OCI-LY7 (cell line): ENCODE measurements at regions not wholly inside any gene's neighbourhood (a gene's known extent, or its start where the extent isn't known, plus 50 kb on each side); places are given as distances from the start of the nearest gene placed in this dataset.

Experiments
- BruUV-seq: library from RNA; stranded (reverse); fragments of 400-500 nt; replicated peaks from 2 replicates; lab custom pipeline; 2021; lab: Mats Ljungman, UMichigan
- CTCF ChIA-PET: fragments of 300-600 bp; sonication (Branson Sonifier 250); formaldehyde crosslinking; loops from one replicate; lab custom pipeline; 2022; ENCODE audit warnings: antibody characterized with exemption; ENCODE audit not compliant: unreplicated experiment; lab: Charles Lee
- POLR2A ChIA-PET: fragments of 300-600 bp; sonication (Branson Sonifier 250); formaldehyde crosslinking; loops from one replicate; lab custom pipeline; 2022; ENCODE audit warnings: antibody characterized with exemption; lab: Charles Lee
- DNase-seq: peaks from one replicate; pipeline ENCODE4 v3.0.0-alpha.2; 2015; ENCODE audit warnings: low spot score
- H2AFZ ChIP-seq: fragments of 200-600 bp; sonication (generic), shearing (Covaris generic); 2 replicates; pipeline ENCODE4 v1.6.1; 2014; ENCODE audit warnings: mild to moderate bottlenecking, antibody characterized with exemption, low read length, moderate library complexity
- H3K27ac ChIP-seq: fragments of 200-600 bp; sonication (generic); 2 replicates; pipeline ENCODE4 v1.5.1; 2014; ENCODE audit warnings: mixed run types, low read depth, mild to moderate bottlenecking, moderate library complexity, low read length, inconsistent platforms; ENCODE audit not compliant: poor library complexity, severe bottlenecking
- H3K36me3 ChIP-seq: fragments of 200-600 bp; sonication (generic); 2 replicates; pipeline ENCODE4 v1.6.1; 2014; ENCODE audit warnings: mild to moderate bottlenecking, antibody characterized with exemption, low read length, moderate library complexity, mixed read lengths; ENCODE audit not compliant: insufficient read depth
- H3K4me1 ChIP-seq: fragments of 200-600 bp; sonication (generic); 2 replicates; pipeline ENCODE4 v1.5.1; 2014; ENCODE audit warnings: mild to moderate bottlenecking, low read length; ENCODE audit not compliant: insufficient read depth, poor library complexity, severe bottlenecking
- H3K4me2 ChIP-seq: fragments of 200-600 bp; sonication (generic); 2 replicates; pipeline ENCODE4 v1.6.1; 2014; ENCODE audit warnings: mild to moderate bottlenecking, low read length
- H3K4me3 ChIP-seq: fragments of 200-600 bp; sonication (generic); 2 replicates; pipeline ENCODE4 v1.5.1; 2014; ENCODE audit warnings: mild to moderate bottlenecking, low read depth, low read length; ENCODE audit not compliant: poor library complexity, severe bottlenecking
- H3K79me2 ChIP-seq: fragments of 200-600 bp; sonication (generic); 2 replicates; pipeline ENCODE4 v1.6.1; 2016; ENCODE audit warnings: low read depth, mild to moderate bottlenecking, low read length, moderate library complexity, mixed read lengths; ENCODE audit not compliant: insufficient read depth
- H3K9me2 ChIP-seq: fragments of 200-600 bp; sonication (generic); 2 replicates; pipeline ENCODE4 v1.6.1; 2016; ENCODE audit warnings: mild to moderate bottlenecking, low read length, mixed read lengths; ENCODE audit not compliant: insufficient read depth
- H3K9me3 ChIP-seq: fragments of 200-600 bp; sonication (generic); 2 replicates; pipeline ENCODE4 v1.6.1; 2014; ENCODE audit warnings: mild to moderate bottlenecking, mixed run types, low read length, mixed read lengths
- H4K20me1 ChIP-seq: fragments of 200-600 bp; sonication (generic); 2 replicates; pipeline ENCODE4 v1.6.1; 2014; ENCODE audit warnings: mild to moderate bottlenecking, antibody characterized with exemption, low read length, moderate library complexity, mixed read lengths; ENCODE audit not compliant: insufficient read depth
- EZH2phosphoT487 ChIP-seq: fragments of 200-600 bp; sonication (generic); IDR thresholded peaks from 2 replicates; pipeline ENCODE4 v1.6.1; 2018; ENCODE audit warnings: low read depth, borderline replicate concordance, mild to moderate bottlenecking, mixed run types, antibody characterized with exemption, low read length, moderate library complexity, mixed read lengths
- intact Hi-C: fragments of 100-400 bp; cut with micrococcal nuclease; formaldehyde crosslinking; loops from one replicate; pipeline ENCODE4 v1.10.0; 2022; ENCODE audit not compliant: unreplicated experiment
- TF ChIP-seq, protein P1 (sequence below): fragments of 200-600 bp; sonication (generic); conservative IDR thresholded peaks from 2 replicates; pipeline ENCODE4 v1.5.1; 2014; ENCODE audit warnings: mild to moderate bottlenecking, antibody characterized with exemption, low read length, moderate library complexity, mixed read lengths

DNA sequence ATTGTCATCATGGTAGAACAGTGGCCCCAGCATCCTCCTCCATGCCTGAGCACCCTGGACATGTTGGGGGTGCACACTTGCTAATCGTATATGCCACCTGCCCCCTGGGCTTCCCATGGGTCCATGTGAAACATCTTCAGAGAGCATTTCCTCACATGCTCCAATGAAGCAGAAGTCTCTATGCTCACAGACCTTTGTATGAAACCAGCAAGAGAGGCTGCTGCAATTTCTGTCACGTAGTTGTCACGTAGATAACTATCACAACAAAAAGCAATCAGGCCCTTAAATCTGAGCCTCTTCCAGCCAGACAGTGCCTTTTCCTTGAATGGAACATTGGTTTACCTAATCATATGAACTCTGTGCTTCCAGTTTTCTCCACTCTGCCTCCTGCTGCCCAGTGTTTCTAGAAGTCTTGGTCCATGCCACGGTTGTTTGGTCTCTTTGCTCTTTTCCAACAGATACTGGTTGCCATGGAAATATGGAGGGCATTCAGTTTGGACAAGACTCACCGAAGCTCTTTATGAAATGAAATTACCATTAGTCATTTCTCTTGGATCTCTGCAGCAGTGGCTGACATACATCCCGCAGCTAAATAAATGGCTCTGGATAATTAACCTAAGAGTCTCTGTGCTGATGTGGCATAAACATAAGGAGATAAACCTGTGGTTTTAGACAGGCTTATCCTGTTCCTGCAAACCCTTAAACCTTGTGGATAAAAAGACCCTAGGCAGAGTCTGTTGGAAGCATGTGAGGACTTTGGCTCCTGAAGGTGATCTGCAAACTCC lies 172.8 kb upstream of the SYNDIG1 start:
- no peaks in the 10 kb centered on the region for H3K9me2 ChIP-seq
- H2AFZ ChIP-seq = no peak overlapping the region
- ChIA-PET POLR2A (no interaction called here), CTCF (no interaction called here)
- DNase-seq = no peak
- no peaks in the 10 kb centered on the region for H3K9me3 ChIP-seq
- H3K27ac ChIP-seq = no peak overlapping the region
- no TSS peak for BruUV-seq
- intact Hi-C loops = no loop called here
- H3K4me2 ChIP-seq = no peak overlapping the region
- no peak overlapping the region for H3K4me3 ChIP-seq
- no peak for TF ChIP-seq EZH2phosphoT487
- TF ChIP-seq, protein P1, sequence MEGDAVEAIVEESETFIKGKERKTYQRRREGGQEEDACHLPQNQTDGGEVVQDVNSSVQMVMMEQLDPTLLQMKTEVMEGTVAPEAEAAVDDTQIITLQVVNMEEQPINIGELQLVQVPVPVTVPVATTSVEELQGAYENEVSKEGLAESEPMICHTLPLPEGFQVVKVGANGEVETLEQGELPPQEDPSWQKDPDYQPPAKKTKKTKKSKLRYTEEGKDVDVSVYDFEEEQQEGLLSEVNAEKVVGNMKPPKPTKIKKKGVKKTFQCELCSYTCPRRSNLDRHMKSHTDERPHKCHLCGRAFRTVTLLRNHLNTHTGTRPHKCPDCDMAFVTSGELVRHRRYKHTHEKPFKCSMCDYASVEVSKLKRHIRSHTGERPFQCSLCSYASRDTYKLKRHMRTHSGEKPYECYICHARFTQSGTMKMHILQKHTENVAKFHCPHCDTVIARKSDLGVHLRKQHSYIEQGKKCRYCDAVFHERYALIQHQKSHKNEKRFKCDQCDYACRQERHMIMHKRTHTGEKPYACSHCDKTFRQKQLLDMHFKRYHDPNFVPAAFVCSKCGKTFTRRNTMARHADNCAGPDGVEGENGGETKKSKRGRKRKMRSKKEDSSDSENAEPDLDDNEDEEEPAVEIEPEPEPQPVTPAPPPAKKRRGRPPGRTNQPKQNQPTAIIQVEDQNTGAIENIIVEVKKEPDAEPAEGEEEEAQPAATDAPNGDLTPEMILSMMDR = no peak
- no peaks in the 10 kb centered on the region for H3K4me1 ChIP-seq
- no peaks in the 10 kb centered on the region for H4K20me1 ChIP-seq
- no peaks in the 10 kb centered on the region for H3K36me3 ChIP-seq
- H3K79me2 ChIP-seq = no peaks in the 10 kb centered on the region

DNA sequence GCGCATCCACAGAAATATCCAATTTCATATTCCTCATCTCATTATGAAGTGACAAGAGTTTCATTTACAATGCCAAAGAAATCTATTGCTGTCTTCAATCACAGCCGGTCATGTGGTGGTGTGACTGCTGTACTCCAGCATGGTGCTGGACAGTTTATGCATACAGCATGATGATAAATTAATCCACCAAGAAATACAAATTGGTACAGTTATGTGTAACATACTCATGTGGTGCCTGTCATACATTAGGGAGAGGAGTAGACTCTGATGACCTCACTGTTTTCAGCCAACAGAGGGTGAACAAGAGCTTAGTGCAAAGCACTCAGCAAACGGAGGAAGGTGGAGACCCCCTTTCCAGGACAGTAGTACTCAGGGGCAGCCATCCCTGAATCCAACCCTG lies 178.4 kb upstream of the SYNDIG1 start:
- POLR2A ChIA-PET = no interaction called here
- no peak for TF ChIP-seq EZH2phosphoT487
- TF ChIP-seq, protein P1 = no peak
- H3K79me2 ChIP-seq = no peaks in the 10 kb centered on the region
- intact Hi-C loops = no loop called here
- no peaks in the 10 kb centered on the region for H3K9me3 ChIP-seq
- peaks cover 4% of the 10 kb centered on the region for H3K4me1 ChIP-seq
- no peak overlapping the region for H3K27ac ChIP-seq
- no peak for DNase-seq
- H3K36me3 ChIP-seq = no peaks in the 10 kb centered on the region
- no peaks in the 10 kb centered on the region for H4K20me1 ChIP-seq
- H3K4me3 ChIP-seq = no peak overlapping the region
- no TSS peak for BruUV-seq
- no peak overlapping the region for H2AFZ ChIP-seq
- CTCF ChIA-PET = no interaction called here
- H3K9me2 ChIP-seq = no peaks in the 10 kb centered on the region
- no peak overlapping the region for H3K4me2 ChIP-seq
